Fibroblast of the aortic adventitia (primary cell): ENCODE measurements at regions not wholly inside any gene's neighbourhood (a gene's known extent, or its start where the extent isn't known, plus 50 kb on each side); places are given as distances from the start of the nearest gene placed in this dataset.

Experiments
- DNase-seq: peaks from one replicate; pipeline ENCODE4 v3.0.0-alpha.2; 2010; ENCODE audit warnings: low read depth
- H3K4me3 ChIP-seq: 2 replicates; pipeline ENCODE4 v1.5.1; 2011; ENCODE audit warnings: low read depth, mild to moderate bottlenecking, control low read depth, low read length, moderate library complexity
- CTCF ChIP-seq: IDR thresholded peaks from 2 replicates; pipeline ENCODE4 v1.5.1; 2011; ENCODE audit warnings: mild to moderate bottlenecking, low read length, control low read depth, inconsistent platforms; ENCODE audit not compliant: insufficient read depth

GRCh38 chr9:82148426-82148810 is 159.8 kb downstream of the SPATA31D1 start:
- no peak for DNase-seq
- no peak overlapping the region for H3K4me3 ChIP-seq
- no peak for TF ChIP-seq CTCF

GRCh38 chr9:82148901-82149461 is 160.4 kb downstream of the SPATA31D1 start:
- TF ChIP-seq CTCF, result no peak
- H3K4me3 ChIP-seq, result no peak overlapping the region
- peak; percentile 99 for DNase-seq

GRCh38 chr9:82149501-82149946 is 161.0 kb downstream of the SPATA31D1 start:
- no peak overlapping the region for H3K4me3 ChIP-seq
- TF ChIP-seq CTCF, result no peak
- DNase-seq, result no peak

GRCh38 chr9:82152181-82152580 is 163.6 kb downstream of the SPATA31D1 start:
- H3K4me3 ChIP-seq, result no peak overlapping the region
- DNase-seq, result no peak
- no peak for TF ChIP-seq CTCF

GRCh38 chr9:82153032-82153431 is 164.5 kb downstream of the SPATA31D1 start:
- no peak overlapping the region for H3K4me3 ChIP-seq
- no peak for TF ChIP-seq CTCF
- DNase-seq, result no peak

- TF ChIP-seq CTCF, result no peak
- DNase-seq, result no peak
- no peak overlapping the region for H3K4me3 ChIP-seq
These were observed 166.0 kb downstream of the SPATA31D1 start for GRCh38 chr9:82154573-82154972.

- DNase-seq, result no peak
- no peak for TF ChIP-seq CTCF
- H3K4me3 ChIP-seq, result no peak overlapping the region
These were observed 173.3 kb downstream of the SPATA31D1 start for GRCh38 chr9:82161876-82162275.
